Fibroblast of lung (primary cell): ENCODE measurements at regions not wholly inside any gene's neighbourhood (a gene's known extent, or its start where the extent isn't known, plus 50 kb on each side); places are given as distances from the start of the nearest gene placed in this dataset.
"Not testable (repeated sequence)": the region's sequence is repeated elsewhere in the genome, so short reads cannot be mapped to it uniquely, and the experiment has no call there.

ENCODE experiments used
- CTCF ChIP-seq, 2 donors: IDR thresholded peaks in 1 of 2; conservative IDR thresholded peaks in 1 of 2; 1 replicate in 1 of 2; 2 replicates in 1 of 2; pipeline ENCODE4 v1.5.1; 2011 to 2012; ENCODE audit warnings: low read length in 2 of 2, control low read depth in 1 of 2, inconsistent platforms in 1 of 2, low read depth in 1 of 2, mild to moderate bottlenecking in 1 of 2
- EZH2 ChIP-seq: IDR thresholded peaks from 2 replicates; pipeline ENCODE4 v1.5.1; 2012; ENCODE audit warnings: low read length, control low read depth, mild to moderate bottlenecking; ENCODE audit errors: missing control alignments

DNA sequence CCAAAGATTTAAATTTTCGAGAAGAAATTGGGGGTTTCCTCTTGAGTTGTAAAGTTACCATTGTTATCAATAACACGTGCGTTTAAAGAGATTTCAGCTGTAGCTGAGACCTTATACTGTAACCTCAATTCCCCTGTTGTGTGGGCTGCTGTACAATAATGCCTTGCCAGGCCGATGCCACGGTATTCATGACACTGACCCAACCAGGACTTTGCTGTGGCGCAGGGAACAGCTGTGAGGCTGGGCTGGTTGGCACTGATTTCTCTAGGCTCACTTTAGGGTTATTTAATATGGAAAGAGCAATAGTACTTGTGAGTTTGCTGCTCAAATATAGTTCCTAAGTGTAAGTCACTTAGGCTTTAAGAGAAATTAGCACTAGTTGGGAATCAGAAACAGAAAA lies 744.2 kb downstream of the CDY1 start:
- TF ChIP-seq CTCF (conservative IDR thresholded peaks at IDR 0.05 in 1 of 2, IDR thresholded peaks at IDR 0.05 in 1 of 2; ENCODE audit: low read depth in 1 of 2, low read length in 2 of 2); EZH2: not testable (repeated sequence)
